IPS-20b (cell line): ENCODE measurements at regions not wholly inside any gene's neighbourhood (a gene's known extent, or its start where the extent isn't known, plus 50 kb on each side); places are given as distances from the start of the nearest gene placed in this dataset.

Experiments used
- H3K27ac ChIP-seq: one replicate; pipeline ENCODE4 v1.5.1; 2013; ENCODE audit warnings: low read length
- H3K27me3 ChIP-seq: 2 replicates; pipeline ENCODE4 v1.6.1; 2013; ENCODE audit warnings: mild to moderate bottlenecking, low read length, inconsistent platforms; ENCODE audit not compliant: insufficient read depth
- H3K36me3 ChIP-seq: 2 replicates; pipeline ENCODE4 v1.6.1; 2013; ENCODE audit warnings: low read depth, mild to moderate bottlenecking, inconsistent platforms, low read length, moderate library complexity; ENCODE audit not compliant: insufficient read depth
- H3K4me1 ChIP-seq: 2 replicates; pipeline ENCODE4 v1.6.1; 2013; ENCODE audit warnings: mild to moderate bottlenecking, control low read depth, inconsistent platforms, low read length, moderate library complexity; ENCODE audit not compliant: insufficient read depth
- H3K4me3 ChIP-seq: 2 replicates; pipeline ENCODE4 v1.5.1; 2013; ENCODE audit warnings: mild to moderate bottlenecking, low read length, inconsistent platforms
- H3K9ac ChIP-seq: 2 replicates; pipeline ENCODE4 v1.6.1; 2013; ENCODE audit warnings: low read depth, mild to moderate bottlenecking, inconsistent platforms, low read length, moderate library complexity
- H3K9me3 ChIP-seq: 2 replicates; pipeline ENCODE4 v1.6.1; 2013; ENCODE audit warnings: mild to moderate bottlenecking, low read depth, low read length, inconsistent platforms; ENCODE audit not compliant: insufficient read depth

DNA sequence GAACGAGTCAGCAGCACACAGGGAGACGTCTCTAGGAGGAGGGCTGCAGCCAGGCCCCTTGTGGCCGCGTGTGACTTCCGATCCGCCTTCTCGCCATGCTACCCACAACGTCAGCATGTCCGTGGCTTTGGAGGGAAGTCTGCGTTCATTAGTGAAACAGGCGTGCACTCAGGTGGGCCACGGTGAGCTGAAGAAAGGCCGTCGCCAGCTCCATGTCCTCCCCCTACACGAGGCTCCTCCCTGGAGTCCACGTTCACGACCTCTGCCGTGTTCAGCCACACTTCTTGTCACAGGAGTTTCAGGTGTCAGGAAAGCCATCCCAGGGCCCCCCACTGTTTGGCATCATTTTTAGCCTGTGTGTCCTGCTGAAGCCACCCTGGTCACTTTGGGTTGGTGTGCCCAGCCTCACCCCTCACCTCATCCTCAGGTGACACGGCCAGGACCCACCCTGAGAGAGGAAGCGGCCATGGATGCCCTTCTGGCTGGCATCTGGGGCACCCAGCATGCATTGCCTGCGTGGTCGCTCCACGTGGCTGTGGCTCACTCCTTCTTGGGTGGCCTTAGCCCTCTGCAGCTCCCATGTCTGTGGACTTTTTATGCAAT is 310.6 kb upstream of the SHH start:
- Histone ChIP-seq H3K4me3 (no peak overlapping the region), H3K9me3 (no peaks in the 10 kb centered on the region), H3K4me1 (no peaks in the 10 kb centered on the region), H3K36me3 (no peaks in the 10 kb centered on the region), H3K9ac (no peak overlapping the region), H3K27ac (no peak overlapping the region), H3K27me3 (no peaks in the 10 kb centered on the region)

- no peaks in the 10 kb centered on the region for H3K27me3 ChIP-seq
- no peak overlapping the region for H3K27ac ChIP-seq
- H3K4me3 ChIP-seq = no peak overlapping the region
- H3K36me3 ChIP-seq = no peaks in the 10 kb centered on the region
- no peak overlapping the region for H3K9ac ChIP-seq
- no peaks in the 10 kb centered on the region for H3K9me3 ChIP-seq
- no peaks in the 10 kb centered on the region for H3K4me1 ChIP-seq
Measured at GRCh38 chr7:156121956-156122355, 309.7 kb upstream of the SHH start.

GRCh38 chr7:156121434-156121833 is 309.2 kb upstream of the SHH start:
- Histone ChIP-seq H3K9me3 (no peaks in the 10 kb centered on the region), H3K4me3 (no peak overlapping the region), H3K27ac (no peak overlapping the region), H3K4me1 (no peaks in the 10 kb centered on the region), H3K27me3 (no peaks in the 10 kb centered on the region), H3K9ac (no peak overlapping the region), H3K36me3 (no peaks in the 10 kb centered on the region)

- no peaks in the 10 kb centered on the region for H3K27me3 ChIP-seq
- no peak overlapping the region for H3K27ac ChIP-seq
Measured at GRCh38 chr7:156120552-156120951, 308.3 kb upstream of the SHH start.

GRCh38 chr7:156119771-156120170 is 307.5 kb upstream of the SHH start:
- no peaks in the 10 kb centered on the region for H3K4me1 ChIP-seq
- no peaks in the 10 kb centered on the region for H3K9me3 ChIP-seq
- no peak overlapping the region for H3K9ac ChIP-seq
- H3K4me3 ChIP-seq = no peak overlapping the region
- H3K27me3 ChIP-seq = no peaks in the 10 kb centered on the region
- no peak overlapping the region for H3K27ac ChIP-seq
- no peaks in the 10 kb centered on the region for H3K36me3 ChIP-seq

More at GRCh38 chr7:156120552-156120951, 308.3 kb upstream of the SHH start:
- H3K9me3 ChIP-seq = no peaks in the 10 kb centered on the region
- no peak overlapping the region for H3K9ac ChIP-seq
- H3K4me1 ChIP-seq = no peaks in the 10 kb centered on the region
- no peaks in the 10 kb centered on the region for H3K36me3 ChIP-seq
- no peak overlapping the region for H3K4me3 ChIP-seq

GRCh38 chr7:156118248-156118645 is 306.0 kb upstream of the SHH start:
- no peak overlapping the region for H3K27ac ChIP-seq
- H3K36me3 ChIP-seq = no peaks in the 10 kb centered on the region
- H3K4me3 ChIP-seq = no peak overlapping the region
- no peak overlapping the region for H3K9ac ChIP-seq
- no peaks in the 10 kb centered on the region for H3K27me3 ChIP-seq
- no peaks in the 10 kb centered on the region for H3K4me1 ChIP-seq
- H3K9me3 ChIP-seq = no peaks in the 10 kb centered on the region

- H3K36me3 ChIP-seq = no peaks in the 10 kb centered on the region
- no peak overlapping the region for H3K9ac ChIP-seq
- H3K9me3 ChIP-seq = no peaks in the 10 kb centered on the region
- H3K27ac ChIP-seq = no peak overlapping the region
- H3K27me3 ChIP-seq = no peaks in the 10 kb centered on the region
- H3K4me3 ChIP-seq = no peak overlapping the region
- H3K4me1 ChIP-seq = no peaks in the 10 kb centered on the region
Measured at GRCh38 chr7:156117542-156118247, 305.4 kb upstream of the SHH start.

- Histone ChIP-seq H3K9ac (no peak overlapping the region), H3K27ac (no peak overlapping the region), H3K4me3 (no peak overlapping the region), H3K27me3 (no peaks in the 10 kb centered on the region), H3K4me1 (no peaks in the 10 kb centered on the region), H3K36me3 (no peaks in the 10 kb centered on the region), H3K9me3 (no peaks in the 10 kb centered on the region)
Measured at GRCh38 chr7:156116514-156117215, 304.4 kb upstream of the SHH start.

DNA sequence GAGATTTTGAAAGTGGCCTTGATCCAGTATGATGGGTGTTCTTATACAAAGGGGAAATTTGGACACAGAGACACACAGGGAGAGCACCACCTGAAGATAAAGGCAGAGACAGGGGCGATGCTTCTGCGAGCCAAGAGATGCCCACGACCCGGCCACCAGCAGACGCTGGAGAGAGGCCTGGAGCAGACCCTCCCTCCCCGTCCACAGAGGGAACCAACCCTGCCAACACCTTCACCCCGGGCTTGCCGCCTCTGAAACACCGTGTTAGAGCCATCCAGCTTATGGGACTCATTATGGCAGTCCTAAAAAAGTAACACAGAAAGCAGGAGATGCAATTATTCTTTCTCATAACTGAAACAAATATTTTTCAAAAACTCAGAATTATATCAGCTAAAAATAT is 303.3 kb upstream of the SHH start:
- H3K27me3 ChIP-seq = no peaks in the 10 kb centered on the region
- no peak overlapping the region for H3K9ac ChIP-seq

DNA sequence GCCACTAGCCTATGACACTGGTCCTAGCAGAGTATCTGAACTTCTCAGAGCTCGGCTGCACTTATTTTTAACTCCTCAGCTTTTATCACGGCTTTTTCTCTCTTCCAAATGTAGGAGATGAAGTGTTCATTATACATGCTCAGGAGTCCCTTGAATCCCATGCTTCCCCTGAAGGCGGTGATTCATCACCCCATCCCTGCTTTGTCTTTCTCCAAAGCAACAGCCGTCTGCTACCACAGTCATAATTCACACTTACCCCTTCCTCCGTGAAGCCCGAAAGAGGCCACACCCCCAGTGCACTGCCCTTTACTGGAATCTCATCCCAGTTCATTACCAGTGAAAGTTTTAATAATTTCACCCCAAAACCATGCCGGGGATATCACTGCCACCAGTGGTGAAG is 301.5 kb upstream of the SHH start:
- Histone ChIP-seq H3K4me1 (no peaks in the 10 kb centered on the region), H3K9ac (no peak overlapping the region), H3K36me3 (no peaks in the 10 kb centered on the region), H3K4me3 (no peak overlapping the region), H3K9me3 (no peaks in the 10 kb centered on the region), H3K27ac (no peak overlapping the region), H3K27me3 (no peaks in the 10 kb centered on the region)

More for the DNA sequence above, 303.3 kb upstream of the SHH start:
- H3K27ac ChIP-seq = no peak overlapping the region
- no peak overlapping the region for H3K4me3 ChIP-seq
- no peaks in the 10 kb centered on the region for H3K4me1 ChIP-seq
- H3K9me3 ChIP-seq = no peaks in the 10 kb centered on the region
- H3K36me3 ChIP-seq = no peaks in the 10 kb centered on the region

DNA sequence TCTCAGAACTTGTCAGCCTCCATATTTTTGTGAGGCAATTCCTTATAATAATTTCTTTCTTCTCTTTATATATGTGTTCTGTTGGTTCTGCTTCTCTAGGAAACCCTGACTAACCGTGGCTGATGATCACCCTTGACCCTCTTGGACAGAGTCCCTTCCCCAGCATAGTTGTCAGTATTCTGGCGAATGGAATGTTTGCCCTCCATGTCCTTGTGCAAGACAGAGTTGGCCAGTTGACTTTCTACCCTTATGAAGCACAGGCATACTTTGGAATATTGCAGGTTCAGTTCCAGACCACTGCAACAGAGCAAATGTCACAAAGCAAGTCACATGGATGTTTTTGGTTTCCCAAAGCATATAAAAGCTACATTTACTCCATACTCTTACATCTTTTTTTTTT is 297.7 kb upstream of the SHH start:
- Histone ChIP-seq H3K36me3 (no peaks in the 10 kb centered on the region), H3K4me1 (no peaks in the 10 kb centered on the region), H3K27ac (no peak overlapping the region), H3K9ac (no peak overlapping the region), H3K4me3 (no peak overlapping the region), H3K27me3 (no peaks in the 10 kb centered on the region), H3K9me3 (no peaks in the 10 kb centered on the region)

- no peaks in the 10 kb centered on the region for H3K4me1 ChIP-seq
- no peaks in the 10 kb centered on the region for H3K27me3 ChIP-seq
- no peak overlapping the region for H3K4me3 ChIP-seq
- H3K36me3 ChIP-seq = no peaks in the 10 kb centered on the region
- H3K27ac ChIP-seq = no peak overlapping the region
- H3K9me3 ChIP-seq = no peaks in the 10 kb centered on the region
- no peak overlapping the region for H3K9ac ChIP-seq
Measured at GRCh38 chr7:156109076-156109475, 296.8 kb upstream of the SHH start.
